GM21526 (cell line): ENCODE measurements at regions not wholly inside any gene's neighbourhood (a gene's known extent, or its start where the extent isn't known, plus 50 kb on each side); places are given as distances from the start of the nearest gene placed in this dataset.

ENCODE experiments used
- ATAC-seq: cut with Tn5 transposase; IDR thresholded peaks from one replicate; pipeline ENCODE4 v1.9.1; 2021; ENCODE audit warnings: moderate library complexity; ENCODE audit not compliant: unreplicated experiment, low FRiP score

- no peak for ATAC-seq
These were observed 59.6 kb downstream of the C3orf38 start for GRCh38 chr3:88209356-88209755.

DNA sequence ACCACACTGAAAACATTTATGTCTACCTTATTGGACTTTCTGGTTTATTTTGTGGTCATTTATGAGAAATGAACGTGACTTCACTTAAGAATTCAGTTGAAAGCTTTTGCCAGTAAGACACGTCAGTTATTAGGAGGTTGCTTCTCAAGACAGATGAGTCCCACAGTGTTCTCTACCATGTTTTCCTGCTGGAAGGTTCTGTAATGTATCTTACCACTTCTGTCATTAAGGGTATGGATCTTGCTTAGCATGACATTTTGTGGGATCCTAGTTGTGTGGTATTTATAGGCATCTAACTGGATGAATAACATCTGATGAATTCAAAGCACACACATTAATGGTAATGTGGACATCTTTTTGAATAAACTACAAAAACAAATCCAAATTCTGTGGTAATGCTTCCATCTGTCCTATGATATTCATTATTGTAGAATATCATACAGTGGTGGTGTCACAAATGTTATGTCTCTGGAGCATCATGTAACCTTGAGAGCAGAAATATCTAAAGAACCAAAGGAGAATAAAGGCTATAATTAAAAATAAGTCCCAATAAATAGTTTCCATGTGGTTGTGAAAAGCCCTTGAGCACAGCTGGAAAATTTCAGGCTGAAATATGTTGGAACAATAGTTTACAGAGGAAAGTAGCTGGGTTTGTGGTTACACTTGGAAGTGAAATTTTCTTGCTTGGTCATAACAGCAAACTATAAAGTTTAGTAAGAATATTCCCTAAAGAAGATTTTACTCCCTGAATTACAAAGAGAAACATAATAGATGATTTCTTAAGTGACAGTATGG, 61.5 kb downstream of the C3orf38 start:
- no peak for ATAC-seq

DNA sequence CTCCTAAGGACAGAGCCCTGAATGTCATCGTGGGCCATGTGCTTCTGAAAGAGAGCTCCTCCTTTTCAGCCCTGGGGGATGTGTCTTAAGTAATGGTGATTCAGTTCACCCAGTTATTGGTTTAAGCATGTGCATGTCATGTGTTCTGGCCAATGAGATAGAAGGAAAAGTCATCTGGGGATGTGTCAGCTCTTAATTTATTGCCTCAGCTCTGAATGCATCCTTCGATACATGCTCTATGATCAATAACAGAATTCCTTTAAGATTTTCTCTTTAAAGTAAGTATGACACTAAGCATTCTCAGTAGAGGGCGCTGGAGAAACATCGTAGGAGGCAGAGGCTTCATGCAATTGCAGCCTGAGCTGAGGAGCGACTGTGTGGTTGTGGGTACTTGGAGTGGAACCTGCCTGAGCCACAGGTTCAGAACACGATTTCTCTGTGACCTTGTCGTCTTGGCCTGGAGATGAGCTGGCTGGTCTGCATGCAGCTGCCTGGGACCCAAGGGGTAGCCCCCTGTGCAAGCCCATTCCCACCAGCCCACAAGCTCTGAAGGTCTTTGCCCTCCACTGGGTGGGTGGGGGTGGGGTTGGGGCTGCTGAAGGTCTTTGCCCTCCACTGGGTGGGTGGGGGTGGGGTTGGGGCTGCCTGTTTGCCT, 69.5 kb downstream of the C3orf38 start:
- peak; percentile 84 for ATAC-seq

DNA sequence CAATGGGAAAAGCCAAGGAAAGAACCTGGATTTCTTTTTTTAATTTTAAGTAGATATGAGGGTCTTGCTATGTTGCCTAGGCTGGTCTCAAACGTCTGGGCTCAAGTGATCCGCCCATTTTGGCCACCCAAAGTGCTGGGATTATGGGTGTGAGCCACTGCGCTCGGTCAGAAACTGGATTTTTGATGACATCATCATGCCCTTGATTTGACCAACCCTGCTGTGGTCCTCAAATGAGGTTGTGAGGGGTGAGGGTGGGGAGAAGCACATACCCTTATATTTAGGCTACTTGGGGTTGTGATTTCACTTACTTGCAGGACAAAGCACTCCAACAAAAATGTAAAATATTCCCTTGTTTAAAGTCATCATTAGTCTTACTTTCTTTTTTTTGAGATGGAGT, 70.4 kb downstream of the C3orf38 start:
- no peak for ATAC-seq

- ATAC-seq = no peak
These were observed 72.0 kb downstream of the C3orf38 start for GRCh38 chr3:88221726-88222125.

DNA sequence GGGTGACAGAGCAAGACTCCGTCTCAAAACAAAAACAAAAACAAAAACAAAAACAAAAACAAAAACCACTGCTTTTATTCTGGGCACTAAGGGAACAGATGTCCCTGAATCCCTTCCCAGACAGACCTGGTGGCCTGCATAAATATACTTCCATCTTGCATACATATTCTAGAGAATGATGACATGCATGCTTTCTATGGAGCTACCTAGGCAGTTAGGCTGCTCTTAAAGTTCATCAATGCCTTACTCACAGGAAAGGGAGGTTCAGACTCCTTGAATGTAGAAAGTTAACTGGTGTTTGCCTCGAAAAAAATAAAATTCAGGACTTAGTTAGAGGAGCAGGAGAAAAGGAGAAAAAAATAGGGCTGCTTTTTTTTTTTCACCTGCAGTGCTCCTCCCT, 72.6 kb downstream of the C3orf38 start:
- ATAC-seq = no peak

DNA sequence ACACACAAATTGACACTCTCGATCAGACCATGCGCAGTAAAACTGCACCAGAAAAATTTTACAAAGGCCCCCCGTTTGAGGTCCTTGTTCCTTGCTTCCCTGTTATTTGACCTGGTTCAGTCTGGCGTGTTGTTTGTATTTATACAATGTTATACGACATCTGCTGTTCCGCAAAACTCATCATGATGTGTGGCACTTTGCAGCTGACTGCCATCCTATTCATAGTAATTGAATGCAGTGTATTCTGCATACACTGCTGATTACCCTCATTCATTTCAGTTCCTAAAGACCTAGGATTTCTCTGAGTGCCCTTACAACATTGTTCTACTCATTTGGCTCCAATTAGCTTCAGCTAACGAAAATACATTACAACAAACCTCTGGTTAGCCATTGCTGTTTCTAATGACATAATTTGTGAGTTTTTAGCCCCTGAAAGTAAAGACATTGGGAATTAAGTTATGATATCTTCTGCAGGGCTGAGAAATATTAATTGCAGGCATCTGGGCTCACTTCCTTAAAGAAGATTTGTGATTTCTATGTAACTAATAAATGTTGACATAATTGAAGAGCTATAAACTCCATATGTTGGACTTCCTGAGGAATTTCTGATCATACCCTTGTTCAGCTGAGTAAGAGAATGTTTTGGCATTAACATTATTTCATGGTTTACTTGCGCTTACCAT, 75.7 kb downstream of the C3orf38 start:
- ATAC-seq = no peak

GRCh38 chr3:88226910-88227309, 77.2 kb downstream of the C3orf38 start:
- ATAC-seq = no peak

DNA sequence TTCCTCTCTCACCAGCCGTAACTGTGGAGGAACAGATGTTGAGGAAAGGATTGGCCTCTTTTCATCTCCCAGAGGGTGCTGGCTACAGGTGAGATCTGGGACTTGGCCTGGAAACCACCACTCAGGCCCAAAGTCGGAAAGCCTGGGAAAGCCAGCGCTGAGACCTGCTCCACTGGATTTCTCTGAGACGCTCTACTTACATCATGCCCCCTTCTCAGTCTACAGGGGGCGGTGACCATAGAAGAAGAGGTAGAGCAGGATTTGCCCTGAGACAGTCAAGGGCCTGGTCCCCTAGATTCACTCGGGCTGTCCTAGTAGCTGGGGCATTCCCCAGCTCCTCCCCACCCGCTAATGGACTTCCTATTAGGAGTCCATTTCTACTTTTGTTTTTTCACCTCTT, 80.9 kb downstream of the C3orf38 start:
- ATAC-seq = no peak

DNA sequence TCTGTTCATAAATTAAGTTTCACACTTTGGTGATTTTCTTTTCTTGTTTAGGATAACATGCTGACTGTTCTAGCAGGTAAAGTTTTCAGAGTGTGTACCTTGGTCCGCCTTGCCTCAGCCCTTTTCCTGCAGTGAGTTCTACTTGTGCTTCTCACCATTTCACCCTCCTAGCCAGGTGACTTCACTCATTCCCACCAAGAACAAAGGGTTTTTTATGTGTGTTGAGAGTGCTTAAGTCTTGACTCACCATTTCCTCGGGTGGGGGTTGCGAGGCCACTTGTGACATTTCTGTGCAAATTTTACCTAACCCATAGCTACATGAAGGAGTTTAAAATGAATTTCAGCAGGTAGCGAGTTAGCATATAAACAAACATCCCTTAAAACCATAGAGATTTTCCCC, 81.4 kb downstream of the C3orf38 start:
- no peak for ATAC-seq

- ATAC-seq = no peak
These were observed 81.9 kb downstream of the C3orf38 start for GRCh38 chr3:88231632-88232031.

DNA sequence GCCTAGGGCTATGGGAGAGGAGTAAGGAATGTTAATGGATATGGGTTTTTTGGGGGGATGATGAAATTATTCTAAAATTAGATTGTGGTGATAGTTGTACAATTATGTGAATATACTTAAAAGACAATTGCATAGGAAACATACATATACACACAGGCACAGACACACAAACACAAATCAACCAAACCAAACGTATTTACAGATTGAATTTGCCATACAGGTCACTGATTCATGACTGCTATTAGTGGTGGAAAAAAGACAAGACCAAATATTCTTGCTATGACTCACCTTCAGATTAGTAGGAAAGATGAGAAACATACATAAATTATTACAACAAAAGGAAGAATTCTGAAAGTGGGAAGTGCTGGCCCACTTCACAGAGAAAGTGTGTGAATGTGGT, 85.3 kb downstream of the C3orf38 start:
- ATAC-seq = no peak

GRCh38 chr3:88239870-88240269, 90.1 kb downstream of the C3orf38 start:
- ATAC-seq = no peak

GRCh38 chr3:88248658-88249057, 98.9 kb downstream of the C3orf38 start:
- ATAC-seq = no peak

DNA sequence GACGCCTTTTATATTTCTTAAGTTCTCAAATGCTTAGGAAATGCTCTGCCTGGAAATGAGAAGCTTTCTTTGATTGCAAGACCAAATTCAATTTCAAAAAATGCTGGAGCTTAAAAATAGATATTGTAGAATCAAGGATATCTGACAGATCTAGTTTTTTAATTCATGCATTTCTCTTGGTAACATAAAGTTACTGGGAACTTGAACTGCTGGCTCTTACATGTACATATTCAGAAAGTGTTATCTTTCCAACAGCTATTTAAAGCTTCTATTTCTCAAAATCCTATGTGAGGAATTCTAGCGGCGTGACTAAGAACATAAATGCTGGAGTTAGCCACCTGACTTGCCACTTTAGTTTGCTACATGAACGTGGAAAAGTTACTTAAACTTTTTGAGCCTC, 109.3 kb downstream of the C3orf38 start:
- no peak for ATAC-seq

DNA sequence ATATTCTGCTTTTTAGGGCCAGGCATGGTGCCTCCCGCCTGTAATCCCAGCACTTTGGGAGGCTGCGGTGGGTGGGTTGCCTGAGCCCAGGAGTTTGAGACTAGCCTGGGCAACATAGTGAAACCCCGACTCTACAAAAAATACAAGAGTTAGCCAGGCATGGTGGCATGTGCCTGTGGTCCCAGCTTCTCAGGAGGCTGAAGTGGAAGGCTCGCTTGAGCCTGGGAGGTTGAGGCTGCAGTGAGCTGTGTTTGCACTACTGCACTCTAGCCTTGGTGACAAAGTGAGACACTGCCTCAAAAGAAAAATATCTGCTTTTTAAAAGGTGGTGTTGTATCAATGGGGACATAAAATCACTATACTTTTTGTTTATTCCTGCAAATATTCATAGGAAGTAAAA, 112.8 kb downstream of the C3orf38 start:
- no peak for ATAC-seq

GRCh38 chr3:88263417-88264100, 113.8 kb downstream of the C3orf38 start:
- ATAC-seq = no peak

DNA sequence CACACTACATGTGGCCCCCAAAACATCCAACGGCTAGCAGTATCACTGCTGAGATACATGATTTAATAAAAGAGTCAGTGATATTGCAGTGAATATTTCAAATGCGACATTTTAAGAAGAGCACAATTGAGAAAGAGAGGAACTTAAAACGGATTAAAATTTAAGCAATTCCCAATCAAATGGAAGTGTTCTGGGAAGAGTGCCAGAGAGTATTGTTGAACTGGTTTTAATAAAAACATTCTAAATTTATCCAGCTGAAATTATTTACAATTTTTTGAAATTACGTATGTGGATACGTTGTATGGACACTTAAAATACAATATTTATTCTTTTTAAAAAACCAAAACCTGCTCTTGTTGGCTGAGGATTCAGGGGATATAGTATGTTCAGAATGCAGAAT, 117.7 kb downstream of the C3orf38 start:
- no peak for ATAC-seq

- ATAC-seq = no peak
These were observed 118.1 kb downstream of the C3orf38 start for GRCh38 chr3:88267847-88268246.

DNA sequence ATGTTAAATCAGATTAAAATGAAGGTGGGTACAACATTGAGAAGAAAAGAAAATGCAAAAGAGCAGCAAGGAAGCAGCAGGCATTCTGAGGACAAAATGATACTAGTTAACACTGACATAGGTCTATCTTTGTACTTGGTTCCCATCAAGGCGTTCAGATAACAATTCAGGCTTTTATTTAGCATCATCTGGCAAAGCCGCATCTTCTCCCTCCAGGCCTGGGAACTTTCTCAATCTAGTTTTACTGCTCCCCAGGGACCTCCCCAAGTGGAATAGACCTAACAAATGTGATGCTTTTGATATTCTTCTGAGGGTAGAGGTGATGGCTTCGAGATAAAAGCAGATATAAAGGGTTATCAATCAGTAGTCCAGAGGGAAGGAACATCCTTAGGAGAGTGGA, 130.6 kb downstream of the C3orf38 start:
- no peak for ATAC-seq
